MCF 10A (cell line): ENCODE measurements at regions not wholly inside any gene's neighbourhood (a gene's known extent, or its start where the extent isn't known, plus 50 kb on each side); places are given as distances from the start of the nearest gene placed in this dataset.

ENCODE experiments used
- BruUV-seq: library from RNA; stranded (reverse); fragments of 400-500 nt; replicated peaks from 2 replicates; lab custom pipeline; 2021; lab: Mats Ljungman, UMichigan
- CTCF ChIA-PET: fragments of 300-600 bp; sonication (Branson Sonifier 250); formaldehyde crosslinking; extraction: SDS; loops from one replicate; lab custom pipeline; 2021; ENCODE audit warnings: antibody characterized with exemption, inconsistent platforms; lab: Yijun Ruan, JAX
- POLR2A ChIA-PET: fragments of 300-600, 350-650 bp; sonication (Branson Sonifier 250); formaldehyde crosslinking; extraction: SDS; loops from one replicate; lab custom pipeline; 2020; ENCODE audit warnings: antibody characterized with exemption, inconsistent platforms; lab: Yijun Ruan, JAX
- DNase-seq: peaks from one replicate; pipeline ENCODE4 v3.0.0-alpha.2; 2018; ENCODE audit not compliant: unreplicated experiment
- H3K27ac Mint-ChIP-seq: one replicate; pipeline ENCODE4 v1.8.0; 2022; ENCODE audit warnings: mild to moderate bottlenecking, low read depth, mixed read lengths; ENCODE audit not compliant: unreplicated experiment
- H3K27me3 Mint-ChIP-seq: one replicate; pipeline ENCODE4 v1.8.0; 2022; ENCODE audit warnings: mixed read lengths; ENCODE audit not compliant: insufficient read depth, unreplicated experiment
- H3K36me3 Mint-ChIP-seq: one replicate; pipeline ENCODE4 v1.8.0; 2022; ENCODE audit warnings: mild to moderate bottlenecking, moderate library complexity, mixed read lengths; ENCODE audit not compliant: insufficient read depth, unreplicated experiment
- H3K4me1 Mint-ChIP-seq: one replicate; pipeline ENCODE4 v1.8.0; 2022; ENCODE audit warnings: mixed read lengths; ENCODE audit not compliant: insufficient read depth, unreplicated experiment
- H3K4me3 Mint-ChIP-seq: one replicate; pipeline ENCODE4 v1.8.0; 2022; ENCODE audit warnings: mild to moderate bottlenecking, moderate library complexity, mixed read lengths; ENCODE audit not compliant: unreplicated experiment
- H3K9me3 Mint-ChIP-seq: one replicate; pipeline ENCODE4 v1.8.0; 2022; ENCODE audit warnings: mixed read lengths; ENCODE audit not compliant: unreplicated experiment
- CTCF ChIP-seq: fragments of 200-600 bp; IDR thresholded peaks from one replicate; pipeline ENCODE4 v1.8.0; 2022; ENCODE audit warnings: antibody characterized with exemption, mild to moderate bottlenecking; ENCODE audit not compliant: unreplicated experiment
- intact Hi-C: fragments of 100-400 bp; cut with micrococcal nuclease; formaldehyde crosslinking; loops from 2 replicates; pipeline ENCODE4 v1.14.1; 2022

GRCh38 chr2:160683206-160683605, 189.6 kb upstream of the RBMS1 start:
- Mint-ChIP-seq H3K27ac (no peak overlapping the region), H3K4me1 (no peaks in the 10 kb centered on the region), H3K27me3 (no peaks in the 10 kb centered on the region), H3K9me3 (peaks cover 8% of the 10 kb centered on the region), H3K4me3 (no peak overlapping the region), H3K36me3 (no peaks in the 10 kb centered on the region)
- BruUV-seq, result no TSS peak
- CTCF ChIA-PET, result interaction anchor here (0.7 kb wide), 1 partner anchor 165 kb away, joined by 3 read pairs; no protein-coding TSS in a partner anchor
- intact Hi-C loops, result no loop called here
- no peak for DNase-seq
- no peak for TF ChIP-seq CTCF
- POLR2A ChIA-PET, result no interaction called here

- intact Hi-C loops, result no loop called here
- POLR2A ChIA-PET, result interaction anchor here (0.7 kb wide), 1 partner anchor 8 kb away, joined by 3 read pairs; no protein-coding TSS in a partner anchor
These were observed 194.0 kb upstream of the RBMS1 start for GRCh38 chr2:160687629-160688028.

GRCh38 chr2:160689441-160689840, 195.8 kb upstream of the RBMS1 start:
- no peak overlapping the region for H3K4me3 Mint-ChIP-seq
- H3K27ac Mint-ChIP-seq, result no peak overlapping the region
- H3K27me3 Mint-ChIP-seq, result no peaks in the 10 kb centered on the region
- intact Hi-C loops, result no loop called here
- POLR2A ChIA-PET, result interaction anchor here (1.7 kb wide), 1 partner anchor 42 kb away, joined by 3 read pairs; no protein-coding TSS in a partner anchor
- no TSS peak for BruUV-seq
- H3K9me3 Mint-ChIP-seq, result peaks cover 7% of the 10 kb centered on the region
- DNase-seq, result no peak
- TF ChIP-seq CTCF, result no peak
- CTCF ChIA-PET, result no interaction called here
- no peaks in the 10 kb centered on the region for H3K4me1 Mint-ChIP-seq
- no peaks in the 10 kb centered on the region for H3K36me3 Mint-ChIP-seq

More at GRCh38 chr2:160687629-160688028, 194.0 kb upstream of the RBMS1 start:
- BruUV-seq, result no TSS peak
- H3K36me3 Mint-ChIP-seq, result no peaks in the 10 kb centered on the region
- H3K27ac Mint-ChIP-seq, result no peak overlapping the region
- H3K4me1 Mint-ChIP-seq, result no peaks in the 10 kb centered on the region
- CTCF ChIA-PET, result interaction anchor here (0.7 to 0.8 kb wide), 2 partner anchors 181 to 294 kb away, joined by 3 to 4 read pairs; no protein-coding TSS in a partner anchor
- no peak for DNase-seq
- no peak overlapping the region for H3K4me3 Mint-ChIP-seq
- H3K27me3 Mint-ChIP-seq, result no peaks in the 10 kb centered on the region
- H3K9me3 Mint-ChIP-seq, result peaks cover 7% of the 10 kb centered on the region
- no peak for TF ChIP-seq CTCF

- no peak overlapping the region for H3K27ac Mint-ChIP-seq
- no peaks in the 10 kb centered on the region for H3K4me1 Mint-ChIP-seq
- CTCF ChIA-PET, result interaction anchor here (0.7 to 0.8 kb wide), 2 partner anchors 19 to 370 kb away, joined by 4 read pairs; no protein-coding TSS in a partner anchor
- no peaks in the 10 kb centered on the region for H3K27me3 Mint-ChIP-seq
- H3K4me3 Mint-ChIP-seq, result no peak overlapping the region
- H3K36me3 Mint-ChIP-seq, result no peaks in the 10 kb centered on the region
- TF ChIP-seq CTCF, result no peak
- BruUV-seq, result no TSS peak
- DNase-seq, result no peak
- intact Hi-C loops, result no loop called here
- H3K9me3 Mint-ChIP-seq, result peaks cover 7% of the 10 kb centered on the region
- POLR2A ChIA-PET, result interaction anchor here (0.6 kb wide), 1 partner anchor 46 kb away, joined by 3 read pairs; no protein-coding TSS in a partner anchor
These were observed 200.6 kb upstream of the RBMS1 start for GRCh38 chr2:160694221-160694620.
